Tibial nerve (tissue), 4 donors: ENCODE measurements at regions not wholly inside any gene's neighbourhood (a gene's known extent, or its start where the extent isn't known, plus 50 kb on each side); places are given as distances from the start of the nearest gene placed in this dataset.
"Not testable (repeated sequence)": the region's sequence is repeated elsewhere in the genome, so short reads cannot be mapped to it uniquely, and the experiment has no call there.

Experiments used
- CTCF ChIP-seq, 5 experiments: fragments of 200-600 bp in 3 of 5; fragments of 450-650 bp in 2 of 5; sonication (generic) in 3 of 5; IDR thresholded peaks; one replicate each; pipeline ENCODE4 v1.5.1; 2016 to 2019; ENCODE audit warnings: antibody characterized with exemption in 5 of 5, mild to moderate bottlenecking in 3 of 5, moderate library complexity in 2 of 5
- EP300 ChIP-seq, 2 donors: sonication (generic); formaldehyde crosslinking; IDR thresholded peaks; one replicate each; pipeline ENCODE4 v1.6.1; 2017; ENCODE audit warnings: antibody characterized with exemption in 2 of 2, mild to moderate bottlenecking in 1 of 2

- TF ChIP-seq CTCF, EP300 (IDR thresholded peaks at IDR 0.05): not testable (repeated sequence)
These were observed 65.0 kb upstream of the ARRDC3 start for GRCh38 chr5:91448079-91448478.
